Spleen (tissue), 11 donors: ENCODE measurements at regions not wholly inside any gene's neighbourhood (a gene's known extent, or its start where the extent isn't known, plus 50 kb on each side); places are given as distances from the start of the nearest gene placed in this dataset.

Source experiments
- DNase-seq: peaks from one replicate; pipeline ENCODE4 v3.0.0-alpha.2; 2020
- H3K27ac ChIP-seq, 8 donors: fragments of 200-600 bp; sonication (generic) in 7 of 8; 1 replicate in 4 of 8; 2 replicates in 4 of 8; pipeline versions ENCODE4 v1.5.0 to v1.8.0; 2016 to 2021; ENCODE audit warnings: inconsistent platforms in 4 of 8, mild to moderate bottlenecking in 4 of 8, moderate library complexity in 1 of 8
- H3K27me3 ChIP-seq, 7 donors: fragments of 200-600 bp; sonication (generic) in 6 of 7; replicated peaks in 1 of 7; 1 replicate in 4 of 7; 2 replicates in 3 of 7; pipeline versions ENCODE4 v1.5.0 to v1.8.0; 2016 to 2021; ENCODE audit warnings: inconsistent platforms in 3 of 7, mild to moderate bottlenecking in 1 of 7
- H3K36me3 ChIP-seq, 6 donors: fragments of 200-600 bp; sonication (generic) in 5 of 6; 1 replicate in 4 of 6; 2 replicates in 2 of 6; pipeline versions ENCODE4 v1.5.0 to v1.8.0; 2016 to 2021; ENCODE audit warnings: inconsistent platforms in 2 of 6
- H3K4me1 ChIP-seq, 6 donors: fragments of 200-600 bp; sonication (generic) in 5 of 6; 1 replicate in 3 of 6; 2 replicates in 3 of 6; pipeline versions ENCODE4 v1.5.0 to v1.8.0; 2016 to 2021; ENCODE audit warnings: inconsistent platforms in 3 of 6
- H3K4me3 ChIP-seq, 8 donors: fragments of 200-600 bp; sonication (generic) in 7 of 8; 1 replicate in 4 of 8; 2 replicates in 4 of 8; pipeline versions ENCODE4 v1.5.0 to v1.8.0; 2016 to 2021; ENCODE audit warnings: inconsistent platforms in 4 of 8, mild to moderate bottlenecking in 4 of 8, moderate library complexity in 2 of 8
- H3K9me3 ChIP-seq, 8 donors: fragments of 200-600 bp; sonication (generic) in 7 of 8; 1 replicate in 4 of 8; 2 replicates in 4 of 8; pipeline versions ENCODE4 v1.5.0 to v1.8.0; 2016 to 2021; ENCODE audit warnings: inconsistent platforms in 4 of 8
- POLR2A ChIP-seq, 3 donors: fragments of 450-650 bp; IDR thresholded peaks; one replicate each; pipeline ENCODE4 v1.5.1; 2017; ENCODE audit warnings: antibody characterized with exemption in 3 of 3, mild to moderate bottlenecking in 1 of 3
- POLR2AphosphoS5 ChIP-seq, 3 donors: sonication (generic); formaldehyde crosslinking; IDR thresholded peaks; one replicate each; pipeline ENCODE4 v1.5.1; 2017; ENCODE audit warnings: antibody characterized with exemption in 3 of 3
- WGBS, 5 donors: extraction: QIAGEN DNeasy Blood & Tissue Kit in 3 of 5; methylation state at CpG; one replicate each; pipeline versions ENCODE4 v1.1.5 to v1.1.7; 2013 to 2018; 5-methylcytosine and 5-hydroxymethylcytosine counted together
- intact Hi-C: fragments of 100-400 bp; cut with DNase I; formaldehyde crosslinking; loops from one replicate; pipeline ENCODE4 v1.15.0; 2023; ENCODE audit warnings: low total_unique reads
- TF ChIP-seq, protein P1 (sequence below), 11 experiments: fragments of 200-600 bp in 7 of 11; fragments of 450-650 bp in 4 of 11; sonication (generic) in 4 of 11; IDR thresholded peaks in 8 of 11; conservative IDR thresholded peaks in 3 of 11; 1 replicate in 7 of 11; 2 replicates in 4 of 11; pipeline versions ENCODE4 v1.4.0 to v1.8.0; 2016 to 2021; ENCODE audit warnings: antibody characterized with exemption in 11 of 11, inconsistent platforms in 4 of 11, mild to moderate bottlenecking in 1 of 11
- donor health status: healthy with polysubstance abuse.
- donor health status: DM: no; HTN: no; CAD: no; lungs with moderate emphysema.
- donor health status: DM: no; HTN: no; CAD: no.
- donor health status: Bipolar disorder and iron deficiency.
- donor health status: healthy.
- donor health status: DM: no; HTN: no; CAD: no.
- donor health status: DM: yes; HTN: yes; CAD: no.

DNA sequence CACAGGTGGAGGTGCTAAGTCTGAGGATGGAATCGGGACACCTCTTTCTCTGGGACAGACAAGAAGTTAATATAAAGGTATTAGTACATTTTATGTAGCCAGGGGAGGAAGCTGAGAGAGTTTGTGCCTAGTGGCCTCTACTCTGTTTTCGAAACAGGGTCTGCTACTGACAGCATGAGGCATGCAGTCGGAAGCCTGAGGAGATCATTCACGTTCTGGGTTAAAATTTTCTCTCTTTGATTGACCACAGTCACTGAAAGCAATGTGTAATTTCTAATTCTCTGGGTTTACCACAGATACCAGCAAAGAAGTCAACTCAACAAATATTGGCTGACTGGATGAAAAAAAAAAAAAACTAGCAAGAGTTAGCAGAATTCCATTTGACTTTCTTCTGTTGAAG is 53.3 kb upstream of the KCTD7 start:
- WGBS, 5 donors, result 83 to 95% (median 88%) methylated on average over 4 of the region's 4 CpGs
- peaks cover 0 to 37% (median 17%) of the 10 kb centered on the region in 6 donors for H3K4me1 ChIP-seq
- intact Hi-C loops, result no loop called here
- H3K27ac ChIP-seq, result no peak overlapping the region
- DNase-seq, result no peak
- peaks cover 0 to 67% (median 36%) of the 10 kb centered on the region in 6 donors for H3K36me3 ChIP-seq
- TF ChIP-seq POLR2A (IDR thresholded peaks at IDR 0.05), result no peak
- no peaks in the 10 kb centered on the region for H3K9me3 ChIP-seq
- H3K4me3 ChIP-seq, result no peak overlapping the region
- H3K27me3 ChIP-seq, result no peaks in the 10 kb centered on the region

DNA sequence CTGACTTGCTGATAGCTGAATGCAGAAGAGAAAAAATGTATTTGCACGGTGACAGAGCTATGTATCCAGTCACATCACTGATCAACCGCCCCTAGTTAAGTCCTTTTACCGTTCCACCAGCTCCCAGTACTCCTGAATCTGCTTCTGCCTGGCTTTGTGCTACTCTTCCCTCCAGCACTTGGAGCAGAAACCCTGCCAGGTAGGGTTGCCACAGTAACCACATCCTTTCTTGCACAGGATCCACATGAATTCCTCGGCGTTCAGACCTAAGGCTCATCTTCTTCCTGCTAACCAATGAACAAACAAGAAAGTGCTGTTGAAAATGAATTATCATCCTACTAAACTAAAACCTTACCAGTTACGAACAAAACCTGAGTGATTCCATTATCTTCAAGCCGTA is 52.0 kb upstream of the KCTD7 start:
- intact Hi-C loops, result no loop called here
- Histone ChIP-seq H3K4me3 (no peak overlapping the region), H3K27ac (no peak overlapping the region), H3K4me1 (peaks cover 0 to 45% (median 18%) of the 10 kb centered on the region in 6 donors), H3K27me3 (no peaks in the 10 kb centered on the region), H3K9me3 (no peaks in the 10 kb centered on the region), H3K36me3 (peaks cover 0 to 65% (median 32%) of the 10 kb centered on the region in 6 donors)
- WGBS, 5 donors, result 72 to 82% (median 76%) methylated on average over 7 of the region's 7 CpGs
- TF ChIP-seq, protein P1, sequence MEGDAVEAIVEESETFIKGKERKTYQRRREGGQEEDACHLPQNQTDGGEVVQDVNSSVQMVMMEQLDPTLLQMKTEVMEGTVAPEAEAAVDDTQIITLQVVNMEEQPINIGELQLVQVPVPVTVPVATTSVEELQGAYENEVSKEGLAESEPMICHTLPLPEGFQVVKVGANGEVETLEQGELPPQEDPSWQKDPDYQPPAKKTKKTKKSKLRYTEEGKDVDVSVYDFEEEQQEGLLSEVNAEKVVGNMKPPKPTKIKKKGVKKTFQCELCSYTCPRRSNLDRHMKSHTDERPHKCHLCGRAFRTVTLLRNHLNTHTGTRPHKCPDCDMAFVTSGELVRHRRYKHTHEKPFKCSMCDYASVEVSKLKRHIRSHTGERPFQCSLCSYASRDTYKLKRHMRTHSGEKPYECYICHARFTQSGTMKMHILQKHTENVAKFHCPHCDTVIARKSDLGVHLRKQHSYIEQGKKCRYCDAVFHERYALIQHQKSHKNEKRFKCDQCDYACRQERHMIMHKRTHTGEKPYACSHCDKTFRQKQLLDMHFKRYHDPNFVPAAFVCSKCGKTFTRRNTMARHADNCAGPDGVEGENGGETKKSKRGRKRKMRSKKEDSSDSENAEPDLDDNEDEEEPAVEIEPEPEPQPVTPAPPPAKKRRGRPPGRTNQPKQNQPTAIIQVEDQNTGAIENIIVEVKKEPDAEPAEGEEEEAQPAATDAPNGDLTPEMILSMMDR (IDR thresholded peaks at IDR 0.05 in 8 of 11, conservative IDR thresholded peaks at IDR 0.05 in 3 of 11), result no peak
- no peak for TF ChIP-seq POLR2A (IDR thresholded peaks at IDR 0.05)
- no peak for TF ChIP-seq POLR2AphosphoS5 (IDR thresholded peaks at IDR 0.05)
- no peak for DNase-seq
